Panc1 (cell line): ENCODE measurements at regions not wholly inside any gene's neighbourhood (a gene's known extent, or its start where the extent isn't known, plus 50 kb on each side); places are given as distances from the start of the nearest gene placed in this dataset.

Experiments used
- ATAC-seq: fragments of 200-7000 bp; cut with Tn5 transposase; 2 replicates; pipeline ENCODE4 v1.9.1; 2020; ENCODE audit warnings: mild to moderate bottlenecking, moderate library complexity
- BruUV-seq: library from RNA; stranded (reverse); fragments of 400-500 nt; replicated peaks from 2 replicates; lab custom pipeline; 2021; lab: Mats Ljungman, UMichigan
- CTCF ChIA-PET: fragments of 300-600 bp; sonication (Branson Sonifier 250); formaldehyde crosslinking; loops from one replicate; lab custom pipeline; 2022; ENCODE audit warnings: antibody characterized with exemption; lab: Charles Lee
- POLR2A ChIA-PET: fragments of 300-600 bp; sonication (Branson Sonifier 250); formaldehyde crosslinking; loops from one replicate; lab custom pipeline; 2022; ENCODE audit warnings: antibody characterized with exemption; lab: Charles Lee
- DNase-seq: peaks from one replicate; pipeline ENCODE4 v3.0.0-alpha.2; 2010; ENCODE audit warnings: low read depth, low spot score
- H3K27ac ChIP-seq: 2 replicates; pipeline ENCODE4 v1.5.1; 2011; ENCODE audit warnings: mild to moderate bottlenecking, low read length, inconsistent platforms
- H3K27me3 ChIP-seq: fragments of 200-500 bp; sonication (Bioruptor generic); 2 replicates; pipeline ENCODE4 v1.6.0; 2014; ENCODE audit warnings: low read length, inconsistent platforms; ENCODE audit not compliant: control insufficient read depth, insufficient read depth
- H3K36me3 ChIP-seq: fragments of 200-500 bp; sonication (Bioruptor generic); 2 replicates; pipeline ENCODE4 v1.5.1; 2014; ENCODE audit warnings: inconsistent platforms, mild to moderate bottlenecking, low read length, moderate library complexity; ENCODE audit not compliant: control insufficient read depth, insufficient read depth
- H3K4me1 ChIP-seq: 2 replicates; pipeline ENCODE4 v1.5.1; 2011; ENCODE audit warnings: inconsistent platforms, mild to moderate bottlenecking, low read length, moderate library complexity; ENCODE audit not compliant: control insufficient read depth, insufficient read depth
- H3K4me3 ChIP-seq, 2 experiments: 2 replicates each; pipeline ENCODE4 v1.5.1; 2011 to 2012; ENCODE audit warnings: low read depth in 2 of 2, low read length in 2 of 2, mild to moderate bottlenecking in 2 of 2, inconsistent platforms in 1 of 2, moderate library complexity in 1 of 2
- H3K9me3 ChIP-seq: fragments of 200-500 bp; sonication (Bioruptor generic); 2 replicates; pipeline ENCODE4 v1.5.1; 2014; ENCODE audit warnings: low read depth, mild to moderate bottlenecking, inconsistent platforms, low read length, moderate library complexity; ENCODE audit not compliant: control insufficient read depth, insufficient read depth
- CTCF ChIP-seq: fragments of 450-650 bp; IDR thresholded peaks from 2 replicates; pipeline ENCODE4 v1.5.1; 2017; ENCODE audit warnings: mild to moderate bottlenecking
- POLR2AphosphoS5 ChIP-seq: IDR thresholded peaks from 2 replicates; pipeline ENCODE4 v1.6.1; 2012; ENCODE audit warnings: mild to moderate bottlenecking, low read depth, low read length, moderate library complexity
- REST ChIP-seq, 2 experiments: IDR thresholded peaks; 2 replicates each; pipeline ENCODE4 v1.6.1; 2011 to 2012; ENCODE audit warnings: low read depth in 2 of 2, control low read depth in 1 of 2, low read length in 1 of 2, mild to moderate bottlenecking in 1 of 2, moderate library complexity in 1 of 2; ENCODE audit not compliant: insufficient read depth in 1 of 2
- SIN3A ChIP-seq: IDR thresholded peaks from 2 replicates; pipeline ENCODE4 v1.6.1; 2012; ENCODE audit warnings: low read depth, mild to moderate bottlenecking, low read length, moderate library complexity, borderline replicate concordance; ENCODE audit not compliant: insufficient read depth
- TCF7L2 ChIP-seq: IDR thresholded peaks from 2 replicates; pipeline ENCODE4 v1.6.1; 2011; ENCODE audit warnings: mild to moderate bottlenecking, low read depth, low read length, inconsistent platforms
- in situ Hi-C: cut with HindIII; loops from 2 replicates; pipeline ENCODE4 v1.10.0; 2016; ENCODE audit warnings: low sequenced_read_pairs, low pct_unique_long_range_greater_than_20kb
- intact Hi-C: fragments of 100-400 bp; cut with micrococcal nuclease; formaldehyde crosslinking; loops from one replicate; pipeline ENCODE4 v1.10.0; 2022; ENCODE audit not compliant: unreplicated experiment

- no peaks in the 10 kb centered on the region for H3K9me3 ChIP-seq
- ATAC-seq (no peak), DNase-seq (no peak)
- ChIA-PET POLR2A (interaction anchor here (0.6 kb wide), 1 partner anchor 33 kb away, joined by 5 read pairs; no protein-coding TSS in a partner anchor), CTCF (no interaction called here)
- no peaks in the 10 kb centered on the region; the same call in 1 of the 2 replicates for H3K4me1 ChIP-seq
- in situ Hi-C loops, result no loop called here
- BruUV-seq, result no TSS peak
- no peaks in the 10 kb centered on the region for H3K27me3 ChIP-seq
- no peak overlapping the region for H3K27ac ChIP-seq
- H3K36me3 ChIP-seq, result no peaks in the 10 kb centered on the region
- TF ChIP-seq SIN3A, result no peak
- no peak for TF ChIP-seq CTCF
- no peak for TF ChIP-seq POLR2AphosphoS5
- no peak for TF ChIP-seq REST (IDR thresholded peaks at IDR 0.05; ENCODE audit: insufficient read depth in 1 of 2, low read depth in 2 of 2, low read length in 1 of 2)
- TF ChIP-seq TCF7L2, result no peak
- no peak overlapping the region for H3K4me3 ChIP-seq
- intact Hi-C loops, result no loop called here
Observed at GRCh38 chr18:49701190-49701589, 112.1 kb downstream of the ACAA2 start.

GRCh38 chr18:49699303-49699702, 114.0 kb downstream of the ACAA2 start:
- no peaks in the 10 kb centered on the region for H3K27me3 ChIP-seq
- intact Hi-C loops, result no loop called here
- ChIA-PET CTCF (no interaction called here), POLR2A (no interaction called here)
- in situ Hi-C loops, result no loop called here
- no peak for DNase-seq
- H3K36me3 ChIP-seq, result no peaks in the 10 kb centered on the region
- TF ChIP-seq TCF7L2 (no peak), SIN3A (no peak), CTCF (no peak), POLR2AphosphoS5 (no peak), REST (IDR thresholded peaks at IDR 0.05; ENCODE audit: insufficient read depth in 1 of 2, low read depth in 2 of 2, low read length in 1 of 2) (no peak)
- H3K4me3 ChIP-seq, result no peak overlapping the region
- no peaks in the 10 kb centered on the region for H3K9me3 ChIP-seq
- BruUV-seq, result no TSS peak
- no peak for ATAC-seq
- H3K4me1 ChIP-seq, result no peaks in the 10 kb centered on the region; the same call in 1 of the 2 replicates
- no peak overlapping the region for H3K27ac ChIP-seq
